HPDE6-E6E7 (cell line): ENCODE measurements at regions not wholly inside any gene's neighbourhood (a gene's known extent, or its start where the extent isn't known, plus 50 kb on each side); places are given as distances from the start of the nearest gene placed in this dataset.
"Not testable (repeated sequence)": the region's sequence is repeated elsewhere in the genome, so short reads cannot be mapped to it uniquely, and the experiment has no call there.

Experiments
- DNase-seq: peaks from one replicate; pipeline ENCODE4 v3.0.0; 2011; ENCODE audit warnings: missing footprints; ENCODE audit errors: extremely low spot score

- DNase-seq: no peak
Measured at GRCh38 chr16:75924397-75924796, 198.1 kb upstream of the CPHXL start.

GRCh38 chr16:75927810-75928209, 201.5 kb upstream of the CPHXL start:
- DNase-seq: no peak

GRCh38 chr16:75928295-75928694, 202.0 kb upstream of the CPHXL start:
- no peak for DNase-seq

- no peak for DNase-seq
Measured at GRCh38 chr16:75929046-75929445, 202.8 kb upstream of the CPHXL start.

GRCh38 chr16:75931043-75931442, 204.8 kb upstream of the CPHXL start:
- no peak for DNase-seq

- DNase-seq: no peak
Measured at GRCh38 chr16:75931970-75932369, 205.7 kb upstream of the CPHXL start.

GRCh38 chr16:75938818-75939217, 212.5 kb upstream of the CPHXL start:
- DNase-seq: no peak

- no peak for DNase-seq
Measured at GRCh38 chr16:75942351-75942750, 216.1 kb upstream of the CPHXL start.

GRCh38 chr16:75942936-75943335, 216.6 kb upstream of the CPHXL start:
- no peak for DNase-seq

GRCh38 chr16:75943705-75944514, 217.6 kb upstream of the CPHXL start:
- no peak for DNase-seq

- no peak for DNase-seq
Measured at GRCh38 chr16:75945916-75946457, 219.7 kb upstream of the CPHXL start.

- DNase-seq: no peak
Measured at GRCh38 chr16:75947626-75948239, 221.4 kb upstream of the CPHXL start.

GRCh38 chr16:75948441-75948840, 222.2 kb upstream of the CPHXL start:
- DNase-seq: no peak

- DNase-seq: no peak
Measured at GRCh38 chr16:75948886-75949285, 222.6 kb upstream of the CPHXL start.

- DNase-seq: no peak
Measured at GRCh38 chr16:75952124-75952523, 225.8 kb upstream of the CPHXL start.

GRCh38 chr16:75957870-75958269, 231.6 kb upstream of the CPHXL start:
- no peak for DNase-seq

GRCh38 chr16:75965504-75966374, 239.4 kb upstream of the CPHXL start:
- no peak for DNase-seq

GRCh38 chr16:75969120-75969519, 242.8 kb upstream of the CPHXL start:
- not testable (repeated sequence) for DNase-seq

GRCh38 chr16:75971334-75971733, 245.0 kb upstream of the CPHXL start:
- no peak for DNase-seq

- no peak for DNase-seq
Measured at GRCh38 chr16:75983296-75983695, 257.0 kb upstream of the CPHXL start.

GRCh38 chr16:75983741-75984381, 257.6 kb upstream of the CPHXL start:
- no peak for DNase-seq

GRCh38 chr16:75987323-75987722, 261.0 kb upstream of the CPHXL start:
- DNase-seq: no peak
